ENCODE measurements at regions not wholly inside any gene's neighbourhood (a gene's known extent, or its start where the extent isn't known, plus 50 kb on each side); places are given as distances from the start of the nearest gene placed in this dataset.

DNA sequence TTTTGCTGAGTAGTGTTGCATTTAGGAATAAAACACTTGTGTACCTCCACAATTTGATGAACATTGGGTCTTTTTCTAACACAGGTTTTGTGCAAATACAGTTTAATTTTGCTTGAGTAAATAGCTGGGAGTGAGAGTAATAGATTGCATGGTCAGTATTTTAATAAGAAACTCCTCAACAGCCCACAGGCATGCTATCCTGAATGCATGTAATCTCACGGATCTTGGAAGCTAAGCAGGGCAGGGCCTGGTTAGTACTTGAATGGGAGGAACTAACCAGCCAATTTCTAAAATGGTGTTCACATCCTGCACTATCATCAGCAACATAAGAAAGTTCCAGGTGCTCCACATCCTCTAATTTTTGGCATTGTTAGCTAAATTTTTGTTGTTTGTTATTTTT, 685.4 kb upstream of the MBL2 start:
- Histone ChIP-seq H2AFZ (replicated peaks) (no peak overlapping the region), H4K20me1 (ENCODE audit: low read depth) (no peaks in the 10 kb centered on the region), H3F3A (ENCODE audit: low read depth) (no peaks in the 10 kb centered on the region), H3K4me2 (no peak overlapping the region), H3K9me3 (ENCODE audit: low read depth) (no peaks in the 10 kb centered on the region), H3K4me1 (peaks cover 2% of the 10 kb centered on the region), H3K9ac (no peak overlapping the region), H3K27ac (no peak overlapping the region), H3K4me3 (no peak overlapping the region), H3K79me2 (ENCODE audit: low read depth) (no peaks in the 10 kb centered on the region), H3K36me3 (no peaks in the 10 kb centered on the region), H3K27me3 (no peaks in the 10 kb centered on the region)
- Mint-ChIP-seq H3K4me1 (no peaks in the 10 kb centered on the region), H3K27me3 (ENCODE audit: insufficient read depth, low read depth) (no peaks in the 10 kb centered on the region), H3K4me3 (no peak overlapping the region), H3K27ac (no peak overlapping the region), H3K9me3 (no peaks in the 10 kb centered on the region), H3K36me3 (no peaks in the 10 kb centered on the region)
- no peak for DNase-seq (ENCODE audit: low spot score)
- TF ChIP-seq EZH2 (IDR thresholded peaks at IDR 0.05) (no peak), EZH2phosphoT487 (IDR thresholded peaks at IDR 0.05) (no peak), CTCF (IDR thresholded peaks at IDR 0.05) (no peak)

- DNase-seq (ENCODE audit: low spot score), result peak; percentile 37
These were observed 680.6 kb upstream of the MBL2 start for GRCh38 chr10:53453196-53453595.

DNA sequence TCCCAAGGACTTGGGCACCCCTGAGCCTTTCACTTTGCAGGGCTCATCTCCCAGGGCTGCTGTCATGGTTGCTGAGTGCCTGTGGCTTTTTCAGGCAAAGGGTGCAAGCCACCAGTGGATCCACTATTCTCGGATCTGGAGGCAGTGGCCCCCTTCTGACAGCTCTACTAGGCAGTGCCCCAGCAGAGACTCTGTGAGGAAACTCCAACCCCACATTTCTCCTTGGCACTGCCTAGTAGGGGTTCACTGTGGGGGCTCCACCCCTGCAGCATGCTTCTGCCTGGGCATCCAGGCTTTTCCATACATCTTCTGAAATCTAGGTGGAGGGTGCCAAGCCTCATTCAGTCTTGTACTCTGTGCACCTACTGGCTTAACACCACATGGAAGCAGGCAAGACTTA, 675.0 kb upstream of the MBL2 start:
- H3K4me1 Mint-ChIP-seq, result no peaks in the 10 kb centered on the region
- Histone ChIP-seq H3K27me3 (no peaks in the 10 kb centered on the region), H3K36me3 (no peaks in the 10 kb centered on the region), H3K4me3 (no peak overlapping the region), H2AFZ (replicated peaks) (no peak overlapping the region), H3F3A (ENCODE audit: low read depth) (no peaks in the 10 kb centered on the region), H3K27ac (no peak overlapping the region), H4K20me1 (ENCODE audit: low read depth) (no peaks in the 10 kb centered on the region), H3K9ac (no peak overlapping the region), H3K9me3 (ENCODE audit: low read depth) (no peaks in the 10 kb centered on the region), H3K4me2 (no peak overlapping the region), H3K4me1 (no peaks in the 10 kb centered on the region), H3K79me2 (ENCODE audit: low read depth) (no peaks in the 10 kb centered on the region)
- no peak for TF ChIP-seq EZH2phosphoT487 (IDR thresholded peaks at IDR 0.05)
- no peak for TF ChIP-seq EZH2 (IDR thresholded peaks at IDR 0.05)
- no peak for TF ChIP-seq CTCF (IDR thresholded peaks at IDR 0.05)
- DNase-seq (ENCODE audit: low spot score), result no peak
- H3K27me3 Mint-ChIP-seq (ENCODE audit: insufficient read depth, low read depth), result peaks cover 2% of the 10 kb centered on the region
- H3K4me3 Mint-ChIP-seq, result no peak overlapping the region
- H3K27ac Mint-ChIP-seq, result no peak overlapping the region
- H3K36me3 Mint-ChIP-seq, result no peaks in the 10 kb centered on the region
- peaks cover 13% of the 10 kb centered on the region for H3K9me3 Mint-ChIP-seq

More at GRCh38 chr10:53453196-53453595, 680.6 kb upstream of the MBL2 start:
- H3K4me1 Mint-ChIP-seq, result no peaks in the 10 kb centered on the region
- Histone ChIP-seq H3K27me3 (no peaks in the 10 kb centered on the region), H3K4me1 (no peaks in the 10 kb centered on the region), H3K9me3 (ENCODE audit: low read depth) (no peaks in the 10 kb centered on the region), H3K9ac (no peak overlapping the region), H3K4me2 (no peak overlapping the region), H3K4me3 (no peak overlapping the region), H2AFZ (replicated peaks) (peak overlapping the region; percentile 43), H3K36me3 (no peaks in the 10 kb centered on the region), H4K20me1 (ENCODE audit: low read depth) (no peaks in the 10 kb centered on the region), H3K27ac (no peak overlapping the region), H3K79me2 (ENCODE audit: low read depth) (no peaks in the 10 kb centered on the region), H3F3A (ENCODE audit: low read depth) (no peaks in the 10 kb centered on the region)
- TF ChIP-seq CTCF (IDR thresholded peaks at IDR 0.05) (peak; percentile 66), EZH2phosphoT487 (IDR thresholded peaks at IDR 0.05) (no peak)
- no peak overlapping the region for H3K27ac Mint-ChIP-seq
- no peaks in the 10 kb centered on the region for H3K36me3 Mint-ChIP-seq
- H3K9me3 Mint-ChIP-seq, result peaks cover 5% of the 10 kb centered on the region
- H3K4me3 Mint-ChIP-seq, result no peak overlapping the region
- peaks cover 2% of the 10 kb centered on the region for H3K27me3 Mint-ChIP-seq (ENCODE audit: insufficient read depth, low read depth)
